Prostate gland (tissue), 2 donors: ENCODE measurements at regions not wholly inside any gene's neighbourhood (a gene's known extent, or its start where the extent isn't known, plus 50 kb on each side); places are given as distances from the start of the nearest gene placed in this dataset.

ENCODE experiments used
- DNase-seq: peaks from one replicate; pipeline ENCODE4 v3.0.0-alpha.2; 2019; ENCODE audit warnings: low spot score
- H3K27ac ChIP-seq, 2 donors: fragments of 200-600 bp; sonication (generic); 2 replicates each; pipeline ENCODE4 v1.5.1; 2017 to 2019
- H3K27me3 ChIP-seq: fragments of 200-600 bp; sonication (generic); replicated peaks from 2 replicates; pipeline ENCODE4 v1.5.1; 2019; ENCODE audit not compliant: insufficient read depth
- H3K36me3 ChIP-seq, 2 donors: fragments of 200-600 bp; sonication (generic); 1 replicate in 1 of 2; 2 replicates in 1 of 2; pipeline versions ENCODE4 v1.5.1 to v1.8.1; 2017 to 2019
- H3K4me1 ChIP-seq: fragments of 200-600 bp; sonication (generic); replicated peaks from 2 replicates; pipeline ENCODE4 v1.5.1; 2019
- H3K4me3 ChIP-seq, 2 donors: fragments of 200-600 bp; sonication (generic); 2 replicates each; pipeline ENCODE4 v1.5.1; 2017 to 2019
- H3K9me3 ChIP-seq: fragments of 200-600 bp; sonication (generic); 2 replicates; pipeline ENCODE4 v1.5.1; 2017
- CTCF ChIP-seq, 4 experiments: fragments of 200-600 bp in 2 of 4; fragments of 450-650 bp in 2 of 4; sonication (generic) in 2 of 4; IDR thresholded peaks; 1 replicate in 3 of 4; 2 replicates in 1 of 4; pipeline ENCODE4 v1.5.1; 2016 to 2019; ENCODE audit warnings: antibody characterized with exemption in 4 of 4, mild to moderate bottlenecking in 2 of 4, moderate library complexity in 2 of 4
- POLR2A ChIP-seq: fragments of 450-650 bp; IDR thresholded peaks from one replicate; pipeline ENCODE4 v1.6.1; 2016; ENCODE audit warnings: antibody characterized with exemption, mild to moderate bottlenecking
- POLR2AphosphoS5 ChIP-seq: sonication (generic); formaldehyde crosslinking; IDR thresholded peaks from one replicate; pipeline ENCODE4 v1.6.1; 2017; ENCODE audit warnings: antibody characterized with exemption
- WGBS: methylation state at CpG from one replicate; pipeline ENCODE4 v1.1.5; 2018; 5-methylcytosine and 5-hydroxymethylcytosine counted together
- intact Hi-C: fragments of 100-400 bp; cut with DNase I; formaldehyde crosslinking; loops from one replicate; pipeline ENCODE4 v1.14.2; 2022

DNA sequence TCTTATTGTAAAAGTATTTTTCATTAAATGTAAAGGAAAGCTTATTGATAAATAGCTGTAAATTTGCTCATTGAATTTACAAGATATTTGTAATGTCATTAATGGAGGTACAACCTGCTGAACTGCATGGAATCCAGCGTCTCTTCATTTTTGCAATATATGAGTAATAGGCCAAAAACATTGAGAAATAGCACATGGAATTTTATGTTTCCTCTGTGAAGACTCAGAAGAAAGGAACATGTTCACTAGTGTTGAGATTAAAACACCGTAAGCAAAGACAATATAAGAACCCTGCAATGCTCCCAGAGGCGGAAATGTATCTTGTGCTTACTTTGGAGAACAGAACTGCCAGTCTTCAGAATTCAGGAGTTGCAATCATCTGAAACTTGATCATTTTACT is 167.6 kb downstream of the ALDH1A2 start:
- H3K4me3 ChIP-seq, result no peak overlapping the region
- WGBS, result 90% methylated on average over 3 of the region's 3 CpGs
- no peaks in the 10 kb centered on the region for H3K27me3 ChIP-seq
- intact Hi-C loops, result no loop called here
- DNase-seq, result no peak
- H3K36me3 ChIP-seq, result no peaks in the 10 kb centered on the region
- no peaks in the 10 kb centered on the region for H3K9me3 ChIP-seq
- no peak for TF ChIP-seq CTCF (IDR thresholded peaks at IDR 0.05)
- no peak for TF ChIP-seq POLR2A
- TF ChIP-seq POLR2AphosphoS5, result no peak
- H3K4me1 ChIP-seq, result no peaks in the 10 kb centered on the region
- H3K27ac ChIP-seq, result no peak overlapping the region

DNA sequence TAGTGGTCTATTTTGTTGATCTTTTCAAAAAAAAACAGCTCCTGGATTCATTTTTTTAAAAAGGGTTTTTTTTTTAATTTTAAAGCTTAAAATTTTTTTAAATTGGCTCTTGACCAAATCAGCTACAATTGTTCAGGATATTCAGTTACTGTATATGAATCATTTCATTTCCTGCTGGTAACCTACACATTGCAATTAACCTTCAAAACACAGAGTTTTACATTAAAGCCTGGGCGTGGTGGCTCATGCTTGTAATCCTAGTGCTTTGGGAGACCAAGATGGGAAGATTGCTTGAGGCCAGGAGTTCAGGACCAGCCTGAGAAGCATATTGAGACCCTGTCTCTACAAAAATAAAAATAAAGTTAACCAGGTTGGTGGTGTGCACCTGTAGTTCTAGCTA is 163.4 kb downstream of the ALDH1A2 start:
- 75% methylated on average over 1 of the region's 1 CpG for WGBS
- TF ChIP-seq POLR2AphosphoS5 (no peak), CTCF (IDR thresholded peaks at IDR 0.05) (no peak), POLR2A (no peak)
- intact Hi-C loops, result no loop called here

More for the DNA sequence above, 163.4 kb downstream of the ALDH1A2 start:
- Histone ChIP-seq H3K4me1 (no peaks in the 10 kb centered on the region), H3K27me3 (no peaks in the 10 kb centered on the region), H3K36me3 (no peaks in the 10 kb centered on the region), H3K27ac (no peak overlapping the region), H3K4me3 (no peak overlapping the region), H3K9me3 (no peaks in the 10 kb centered on the region)
- no peak for DNase-seq
